Chondrocyte (in vitro differentiated cells): ENCODE measurements at regions not wholly inside any gene's neighbourhood (a gene's known extent, or its start where the extent isn't known, plus 50 kb on each side); places are given as distances from the start of the nearest gene placed in this dataset.

Experiments used
- DNase-seq: peaks from one replicate; pipeline ENCODE4 v3.0.0; 2021; ENCODE audit warnings: mixed read lengths, low spot score
- H3K27ac Mint-ChIP-seq: one replicate; pipeline ENCODE4 v1.8.0; 2021; ENCODE audit warnings: mild to moderate bottlenecking, moderate library complexity, mixed read lengths; ENCODE audit not compliant: unreplicated experiment
- H3K27me3 Mint-ChIP-seq: 2 replicates; pipeline ENCODE4 v1.8.0; 2021; ENCODE audit warnings: low read depth, mixed read lengths
- H3K36me3 Mint-ChIP-seq: 2 replicates; pipeline ENCODE4 v1.8.0; 2021; ENCODE audit warnings: low read depth, mixed read lengths
- H3K4me1 Mint-ChIP-seq: 2 replicates; pipeline ENCODE4 v1.8.0; 2021; ENCODE audit warnings: low read depth, mild to moderate bottlenecking, mixed read lengths
- H3K4me3 Mint-ChIP-seq: one replicate; pipeline ENCODE4 v1.8.0; 2021; ENCODE audit warnings: mild to moderate bottlenecking, moderate library complexity, mixed read lengths; ENCODE audit not compliant: unreplicated experiment
- H3K9me3 Mint-ChIP-seq: 2 replicates; pipeline ENCODE4 v1.8.0; 2021; ENCODE audit warnings: low read depth, mixed read lengths
- TF ChIP-seq, protein P1 (sequence below): fragments of 200-600 bp; sonication (generic); IDR thresholded peaks from 2 replicates; pipeline ENCODE4 v1.5.0; 2021; ENCODE audit warnings: antibody characterized with exemption, mild to moderate bottlenecking, moderate library complexity

DNA sequence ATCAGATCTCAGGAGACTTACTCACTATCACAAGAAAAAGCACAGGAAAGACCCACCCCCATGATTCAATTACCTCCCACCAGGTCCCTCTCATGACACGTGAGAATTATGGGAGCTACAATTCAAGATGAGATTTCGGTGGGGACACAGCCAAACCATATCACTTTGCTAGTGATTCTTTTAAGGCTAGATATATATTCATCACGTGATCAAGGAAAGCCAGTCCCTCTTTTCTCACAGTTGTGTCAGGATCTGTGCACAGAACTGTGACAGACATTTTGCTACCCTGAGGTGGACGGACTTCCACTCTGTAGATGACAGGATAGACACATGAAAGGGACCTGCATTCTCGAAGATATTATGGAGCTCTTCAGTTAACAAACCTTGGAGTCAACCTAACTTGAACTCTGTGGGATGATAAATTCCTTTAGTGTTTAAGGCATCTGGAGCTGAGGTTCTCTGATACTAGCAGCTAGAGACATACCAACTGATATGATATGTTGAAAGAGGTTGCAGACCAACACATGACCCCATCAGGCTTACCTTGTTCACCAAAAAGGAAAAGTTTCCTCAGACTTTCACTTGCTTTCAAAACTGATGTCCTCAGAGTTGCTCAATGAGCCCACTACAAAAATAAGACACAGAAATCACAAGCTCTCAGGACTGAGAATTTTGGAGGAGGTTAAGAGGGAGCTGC, 66.3 kb upstream of the SCG2 start:
- TF ChIP-seq, protein P1, sequence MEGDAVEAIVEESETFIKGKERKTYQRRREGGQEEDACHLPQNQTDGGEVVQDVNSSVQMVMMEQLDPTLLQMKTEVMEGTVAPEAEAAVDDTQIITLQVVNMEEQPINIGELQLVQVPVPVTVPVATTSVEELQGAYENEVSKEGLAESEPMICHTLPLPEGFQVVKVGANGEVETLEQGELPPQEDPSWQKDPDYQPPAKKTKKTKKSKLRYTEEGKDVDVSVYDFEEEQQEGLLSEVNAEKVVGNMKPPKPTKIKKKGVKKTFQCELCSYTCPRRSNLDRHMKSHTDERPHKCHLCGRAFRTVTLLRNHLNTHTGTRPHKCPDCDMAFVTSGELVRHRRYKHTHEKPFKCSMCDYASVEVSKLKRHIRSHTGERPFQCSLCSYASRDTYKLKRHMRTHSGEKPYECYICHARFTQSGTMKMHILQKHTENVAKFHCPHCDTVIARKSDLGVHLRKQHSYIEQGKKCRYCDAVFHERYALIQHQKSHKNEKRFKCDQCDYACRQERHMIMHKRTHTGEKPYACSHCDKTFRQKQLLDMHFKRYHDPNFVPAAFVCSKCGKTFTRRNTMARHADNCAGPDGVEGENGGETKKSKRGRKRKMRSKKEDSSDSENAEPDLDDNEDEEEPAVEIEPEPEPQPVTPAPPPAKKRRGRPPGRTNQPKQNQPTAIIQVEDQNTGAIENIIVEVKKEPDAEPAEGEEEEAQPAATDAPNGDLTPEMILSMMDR = no peak
- no peak for DNase-seq
- Mint-ChIP-seq H3K9me3 (no peaks in the 10 kb centered on the region), H3K4me3 (no peak overlapping the region), H3K27me3 (no peaks in the 10 kb centered on the region), H3K36me3 (no peaks in the 10 kb centered on the region), H3K27ac (no peak overlapping the region), H3K4me1 (peaks cover 14% of the 10 kb centered on the region)

DNA sequence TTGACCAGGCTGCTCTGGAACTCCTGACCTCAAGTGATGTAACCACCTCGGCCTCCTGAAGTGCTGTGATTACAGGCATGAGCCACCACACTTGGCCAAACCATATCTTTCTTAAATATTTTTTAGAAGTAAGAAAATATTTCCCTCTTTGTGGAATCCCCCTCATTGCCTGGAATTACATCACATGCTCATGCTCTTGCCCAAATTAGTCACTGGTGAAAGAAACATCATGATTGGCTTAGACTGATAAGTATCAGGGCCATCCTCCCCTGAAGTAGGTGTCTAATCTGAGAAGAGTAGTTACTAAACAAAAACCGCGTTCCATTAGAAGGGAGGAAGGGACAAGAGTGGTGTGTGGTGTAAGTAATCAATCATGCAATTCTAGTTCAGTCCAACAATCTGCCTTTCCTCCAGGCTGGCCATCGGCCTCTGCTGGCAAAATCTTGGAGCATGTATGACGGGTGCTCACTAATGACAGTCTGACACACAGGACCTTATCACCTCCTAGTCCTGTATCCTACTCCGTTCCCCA, 52.3 kb upstream of the SCG2 start:
- DNase-seq = no peak
- TF ChIP-seq, protein P1 = no peak
- H3K36me3 Mint-ChIP-seq = peaks cover 5% of the 10 kb centered on the region
- H3K9me3 Mint-ChIP-seq = peaks cover 13% of the 10 kb centered on the region
- H3K27me3 Mint-ChIP-seq = no peaks in the 10 kb centered on the region
- no peak overlapping the region for H3K4me3 Mint-ChIP-seq
- no peak overlapping the region for H3K27ac Mint-ChIP-seq
- peaks cover 20% of the 10 kb centered on the region for H3K4me1 Mint-ChIP-seq

DNA sequence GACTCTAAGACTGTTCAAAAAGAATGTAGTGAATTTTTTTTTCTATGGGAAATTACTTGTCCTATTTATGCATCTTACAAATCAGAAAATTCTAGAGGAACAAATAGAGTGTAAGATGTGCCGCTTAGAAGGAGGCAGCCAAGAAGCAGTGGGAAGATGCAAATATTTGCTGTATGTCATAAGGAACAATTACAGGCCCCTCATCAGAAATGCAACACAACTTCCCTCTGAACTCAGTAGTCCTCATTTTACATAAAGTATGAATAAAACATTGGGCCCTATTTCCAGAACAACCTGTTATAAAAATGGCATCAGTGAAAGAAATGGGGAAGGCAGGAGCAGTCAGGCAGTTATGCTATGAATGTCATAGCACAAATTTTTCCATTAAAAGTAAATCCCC, 50.7 kb upstream of the SCG2 start:
- TF ChIP-seq, protein P1 = no peak

DNA sequence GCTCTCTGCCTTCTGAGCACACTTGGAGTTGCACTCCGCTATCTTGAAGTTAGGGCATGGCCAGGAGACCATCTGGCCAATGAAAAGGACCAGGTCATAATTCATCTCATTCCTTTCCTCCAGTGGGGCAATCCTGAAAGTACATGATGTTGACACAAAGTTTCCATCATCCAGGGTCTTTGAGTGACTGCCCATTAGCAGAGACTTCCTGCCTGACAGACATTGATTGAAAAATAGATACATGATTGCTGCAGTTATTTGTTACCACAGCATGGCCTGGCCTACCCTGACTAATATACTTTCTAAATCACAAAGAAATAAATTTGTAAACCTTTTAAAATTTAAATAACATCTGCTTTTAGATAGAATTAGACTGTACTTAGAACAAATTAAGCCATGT, 50.0 kb upstream of the SCG2 start:
- DNase-seq = no peak
- Mint-ChIP-seq H3K27ac (no peak overlapping the region), H3K36me3 (no peaks in the 10 kb centered on the region), H3K9me3 (peaks cover 3% of the 10 kb centered on the region), H3K4me3 (no peak overlapping the region), H3K4me1 (peaks cover 31% of the 10 kb centered on the region), H3K27me3 (no peaks in the 10 kb centered on the region)
- TF ChIP-seq, protein P1 = no peak

More for the DNA sequence above, 50.7 kb upstream of the SCG2 start:
- H3K4me1 Mint-ChIP-seq = peaks cover 23% of the 10 kb centered on the region
- no peaks in the 10 kb centered on the region for H3K27me3 Mint-ChIP-seq
- no peak overlapping the region for H3K4me3 Mint-ChIP-seq
- no peak for DNase-seq
- no peaks in the 10 kb centered on the region for H3K36me3 Mint-ChIP-seq
- peaks cover 3% of the 10 kb centered on the region for H3K9me3 Mint-ChIP-seq
- H3K27ac Mint-ChIP-seq = no peak overlapping the region
